K562 (cell line): ENCODE measurements at regions not wholly inside any gene's neighbourhood (a gene's known extent, or its start where the extent isn't known, plus 50 kb on each side); places are given as distances from the start of the nearest gene placed in this dataset.

ENCODE experiments used
- BRCA1 ChIP-seq, 2 experiments: fragments of 450-650 bp in 1 of 2; sonication (generic) in 1 of 2; formaldehyde crosslinking in 1 of 2; IDR thresholded peaks; 2 replicates each; pipeline versions ENCODE4 v1.5.0 to v1.6.1; 2017 to 2020; ENCODE audit warnings: mild to moderate bottlenecking in 1 of 2, missing genetic modification reagents in 1 of 2
- E2F5 ChIP-seq: sonication (generic); formaldehyde crosslinking; IDR thresholded peaks from 2 replicates; pipeline ENCODE4 v1.8.0; 2022; ENCODE audit warnings: mild to moderate bottlenecking, missing genetic modification reagents
- FOXP1 ChIP-seq: sonication (generic); formaldehyde crosslinking; IDR thresholded peaks from 2 replicates; pipeline ENCODE4 v1.8.0; 2022; ENCODE audit warnings: mild to moderate bottlenecking, missing genetic modification reagents
- HDAC2 ChIP-seq: fragments of 450-650 bp; IDR thresholded peaks from 2 replicates; pipeline ENCODE4 v1.6.1; 2016; ENCODE audit warnings: mild to moderate bottlenecking
- MAZ ChIP-seq, 2 experiments: fragments of 450-650 bp in 1 of 2; sonication (generic) in 1 of 2; formaldehyde crosslinking; IDR thresholded peaks in 1 of 2; conservative IDR thresholded peaks in 1 of 2; 2 replicates each; pipeline versions ENCODE4 v1.4.0 to v1.5.0; 2020; ENCODE audit warnings: mild to moderate bottlenecking in 1 of 2, missing genetic modification reagents in 1 of 2
- PRMT5 ChIP-seq: sonication (generic); formaldehyde crosslinking; IDR thresholded peaks from 2 replicates; pipeline ENCODE4 v1.5.0; 2020; ENCODE audit warnings: missing genetic modification reagents
- SAFB2 ChIP-seq: fragments of 200-400 bp; formaldehyde crosslinking; IDR thresholded peaks from 2 replicates; pipeline ENCODE4 v1.6.1; 2018; ENCODE audit warnings: borderline replicate concordance, low read length, low read depth, moderate library complexity; ENCODE audit not compliant: severe bottlenecking
- SETDB1 ChIP-seq: IDR thresholded peaks from one replicate; pipeline ENCODE4 v1.6.1; 2012; ENCODE audit warnings: low read length, control low read depth, inconsistent platforms
- SMAD2 ChIP-seq: fragments of 150-350 bp; IDR thresholded peaks from 2 replicates; pipeline ENCODE4 v1.6.1; 2014; ENCODE audit warnings: low read depth, mild to moderate bottlenecking, low read length
- TFE3 ChIP-seq: fragments of 450-650 bp; formaldehyde crosslinking; IDR thresholded peaks from 2 replicates; pipeline ENCODE4 v1.4.0; 2020; ENCODE audit warnings: mild to moderate bottlenecking, mixed read lengths
- ZBED1 ChIP-seq: IDR thresholded peaks from 2 replicates; pipeline ENCODE4 v1.6.1; 2014
- ZC3H4 ChIP-seq: sonication (generic); formaldehyde crosslinking; IDR thresholded peaks from 2 replicates; pipeline ENCODE4 v1.9.0; 2021; ENCODE audit warnings: missing genetic modification reagents, borderline replicate concordance
- ZNF444 ChIP-seq: fragments of 250-450 bp; sonication (Bioruptor Pico); IDR thresholded peaks from 2 replicates; pipeline ENCODE4 v1.4.0; 2020; ENCODE audit warnings: mild to moderate bottlenecking, moderate library complexity
- TF ChIP-seq, protein P1 (sequence below): sonication (generic); formaldehyde crosslinking; IDR thresholded peaks from 2 replicates; pipeline ENCODE4 v1.9.0; 2022; ENCODE audit warnings: mild to moderate bottlenecking, missing genetic modification reagents
- TF ChIP-seq, protein P2 (sequence below), 2 experiments: fragments of 450-650 bp in 1 of 2; sonication (generic) in 1 of 2; formaldehyde crosslinking in 1 of 2; IDR thresholded peaks; 2 replicates each; pipeline versions ENCODE4 v1.7.1 to v1.9.0; 2016 to 2022; ENCODE audit warnings: inconsistent platforms in 1 of 2, mild to moderate bottlenecking in 1 of 2, missing genetic modification reagents in 1 of 2

GRCh38 chr3:10594915-10595314, 89.5 kb upstream of the ATP2B2 start (continued):
- peak in 1 of 2 experiments; percentile 80; a peak in 2 of 4 replicates for TF ChIP-seq MAZ (CRISPR knock-in tag; conservative IDR thresholded peaks at IDR 0.05 in 1 of 2, IDR thresholded peaks at IDR 0.05 in 1 of 2)
- TF ChIP-seq ZBED1 = no peak
- no peak for TF ChIP-seq HDAC2
- TF ChIP-seq ZNF444 (CRISPR knock-in tag) = no peak
- no peak for TF ChIP-seq SETDB1
- TF ChIP-seq TFE3 (CRISPR knock-in tag) = no peak
- no peak for TF ChIP-seq SMAD2
- TF ChIP-seq E2F5 (CRISPR knock-in tag) = no peak
- TF ChIP-seq, protein P1, sequence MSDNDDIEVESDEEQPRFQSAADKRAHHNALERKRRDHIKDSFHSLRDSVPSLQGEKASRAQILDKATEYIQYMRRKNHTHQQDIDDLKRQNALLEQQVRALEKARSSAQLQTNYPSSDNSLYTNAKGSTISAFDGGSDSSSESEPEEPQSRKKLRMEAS = no peak
- no peak for TF ChIP-seq ZC3H4
- TF ChIP-seq FOXP1 (CRISPR knock-in tag) = peak; percentile 45; the same call in 1 of the 2 replicates
- TF ChIP-seq, protein P2, sequence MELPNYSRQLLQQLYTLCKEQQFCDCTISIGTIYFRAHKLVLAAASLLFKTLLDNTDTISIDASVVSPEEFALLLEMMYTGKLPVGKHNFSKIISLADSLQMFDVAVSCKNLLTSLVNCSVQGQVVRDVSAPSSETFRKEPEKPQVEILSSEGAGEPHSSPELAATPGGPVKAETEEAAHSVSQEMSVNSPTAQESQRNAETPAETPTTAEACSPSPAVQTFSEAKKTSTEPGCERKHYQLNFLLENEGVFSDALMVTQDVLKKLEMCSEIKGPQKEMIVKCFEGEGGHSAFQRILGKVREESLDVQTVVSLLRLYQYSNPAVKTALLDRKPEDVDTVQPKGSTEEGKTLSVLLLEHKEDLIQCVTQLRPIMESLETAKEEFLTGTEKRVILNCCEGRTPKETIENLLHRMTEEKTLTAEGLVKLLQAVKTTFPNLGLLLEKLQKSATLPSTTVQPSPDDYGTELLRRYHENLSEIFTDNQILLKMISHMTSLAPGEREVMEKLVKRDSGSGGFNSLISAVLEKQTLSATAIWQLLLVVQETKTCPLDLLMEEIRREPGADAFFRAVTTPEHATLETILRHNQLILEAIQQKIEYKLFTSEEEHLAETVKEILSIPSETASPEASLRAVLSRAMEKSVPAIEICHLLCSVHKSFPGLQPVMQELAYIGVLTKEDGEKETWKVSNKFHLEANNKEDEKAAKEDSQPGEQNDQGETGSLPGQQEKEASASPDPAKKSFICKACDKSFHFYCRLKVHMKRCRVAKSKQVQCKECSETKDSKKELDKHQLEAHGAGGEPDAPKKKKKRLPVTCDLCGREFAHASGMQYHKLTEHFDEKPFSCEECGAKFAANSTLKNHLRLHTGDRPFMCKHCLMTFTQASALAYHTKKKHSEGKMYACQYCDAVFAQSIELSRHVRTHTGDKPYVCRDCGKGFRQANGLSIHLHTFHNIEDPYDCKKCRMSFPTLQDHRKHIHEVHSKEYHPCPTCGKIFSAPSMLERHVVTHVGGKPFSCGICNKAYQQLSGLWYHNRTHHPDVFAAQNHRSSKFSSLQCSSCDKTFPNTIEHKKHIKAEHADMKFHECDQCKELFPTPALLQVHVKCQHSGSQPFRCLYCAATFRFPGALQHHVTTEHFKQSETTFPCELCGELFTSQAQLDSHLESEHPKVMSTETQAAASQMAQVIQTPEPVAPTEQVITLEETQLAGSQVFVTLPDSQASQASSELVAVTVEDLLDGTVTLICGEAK (IDR thresholded peaks at IDR 0.05) = peak; percentile 74
- TF ChIP-seq, protein P2 (CRISPR knock-in tag; IDR thresholded peaks at IDR 0.05) = no peak
- TF ChIP-seq PRMT5 (CRISPR knock-in tag) = peak; percentile 93
- TF ChIP-seq SAFB2 = no peak
- TF ChIP-seq BRCA1 (IDR thresholded peaks at IDR 0.05) = no peak
- no peak for TF ChIP-seq BRCA1 (CRISPR knock-in tag; IDR thresholded peaks at IDR 0.05)
